Neural cell (in vitro differentiated cells): ENCODE measurements at regions not wholly inside any gene's neighbourhood (a gene's known extent, or its start where the extent isn't known, plus 50 kb on each side); places are given as distances from the start of the nearest gene placed in this dataset.

Source experiments
- H2AFZ ChIP-seq: fragments of 200-600, 300-800 bp; sonication (generic), shearing (Covaris generic); 2 replicates; pipeline ENCODE4 v1.6.0; 2014; ENCODE audit warnings: low read depth, mild to moderate bottlenecking, antibody characterized with exemption, low read length, moderate library complexity
- H3F3A ChIP-seq: fragments of 200-600 bp; shearing (Covaris generic); 2 replicates; pipeline ENCODE4 v1.6.1; 2016; ENCODE audit warnings: mild to moderate bottlenecking, moderate library complexity, mixed read lengths, antibody characterized with exemption, low read length; ENCODE audit not compliant: insufficient read depth, poor library complexity, severe bottlenecking
- H3K27ac ChIP-seq: fragments of 200-600, 300-800 bp; sonication (generic), shearing (Covaris generic); 2 replicates; pipeline ENCODE4 v1.5.1; 2014; ENCODE audit warnings: mild to moderate bottlenecking, low read length, moderate library complexity
- H3K27me3 ChIP-seq: fragments of 300-800, 200-600 bp; sonication (generic), shearing (Covaris generic); 2 replicates; pipeline ENCODE4 v1.6.0; 2014; ENCODE audit warnings: mild to moderate bottlenecking, low read depth, low read length, moderate library complexity; ENCODE audit not compliant: insufficient read depth
- H3K36me3 ChIP-seq: fragments of 300-800, 200-600 bp; sonication (generic), shearing (Covaris generic); 2 replicates; pipeline ENCODE4 v1.5.1; 2014; ENCODE audit warnings: mild to moderate bottlenecking, antibody characterized with exemption, low read length, moderate library complexity; ENCODE audit not compliant: insufficient read depth
- H3K4me2 ChIP-seq: fragments of 300-800, 200-600 bp; sonication (generic), shearing (Covaris generic); 2 replicates; pipeline ENCODE4 v1.6.0; 2014; ENCODE audit warnings: mild to moderate bottlenecking, low read length
- H3K4me3 ChIP-seq: fragments of 300-800, 200-600 bp; sonication (generic), shearing (Covaris generic); 2 replicates; pipeline ENCODE4 v1.5.1; 2014; ENCODE audit warnings: mild to moderate bottlenecking, low read length, moderate library complexity
- H3K79me2 ChIP-seq: fragments of 200-600 bp; shearing (Covaris generic); replicated peaks from 2 replicates; pipeline ENCODE4 v1.6.0; 2014; ENCODE audit warnings: mild to moderate bottlenecking, low read length, moderate library complexity; ENCODE audit not compliant: insufficient read depth
- H3K9ac ChIP-seq: fragments of 300-800, 200-600 bp; sonication (generic), shearing (Covaris generic); 2 replicates; pipeline ENCODE4 v1.6.1; 2016; ENCODE audit warnings: mild to moderate bottlenecking, low read length, mixed read lengths
- H3K9me2 ChIP-seq: fragments of 200-600 bp; shearing (Covaris generic); 2 replicates; pipeline ENCODE4 v1.6.1; 2016; ENCODE audit warnings: mild to moderate bottlenecking, low read length, mixed read lengths; ENCODE audit not compliant: insufficient read depth
- H3K9me3 ChIP-seq: fragments of 200-600, 300-800 bp; sonication (generic), shearing (Covaris generic); 2 replicates; pipeline ENCODE4 v1.6.1; 2016; ENCODE audit warnings: mild to moderate bottlenecking, mixed run types, low read length, moderate library complexity, mixed read lengths
- H4K20me1 ChIP-seq: fragments of 200-600 bp; shearing (Covaris generic); 2 replicates; pipeline ENCODE4 v1.6.1; 2016; ENCODE audit warnings: mild to moderate bottlenecking, mixed run types; ENCODE audit not compliant: insufficient read depth
- EP300 ChIP-seq: fragments of 450-650 bp; conservative IDR thresholded peaks from 2 replicates; pipeline ENCODE4 v1.6.1; 2014; ENCODE audit warnings: antibody characterized with exemption, mild to moderate bottlenecking, moderate library complexity; ENCODE audit not compliant: poor library complexity, severe bottlenecking
- EZH2 ChIP-seq: fragments of 200-600, 300-800 bp; shearing (Covaris generic), sonication (generic); IDR thresholded peaks from 2 replicates; pipeline ENCODE4 v1.6.1; 2014; ENCODE audit warnings: antibody characterized with exemption, low read length, borderline replicate concordance, mild to moderate bottlenecking; ENCODE audit not compliant: insufficient read depth, poor library complexity, severe bottlenecking
- MXI1 ChIP-seq: fragments of 450-650 bp; conservative IDR thresholded peaks from 2 replicates; pipeline ENCODE4 v1.6.1; 2014; ENCODE audit warnings: antibody characterized with exemption, mild to moderate bottlenecking; ENCODE audit not compliant: poor library complexity, severe bottlenecking
- POLR2AphosphoS5 ChIP-seq: IDR thresholded peaks from 2 replicates; pipeline ENCODE4 v1.6.1; 2012
- RAD21 ChIP-seq: fragments of 450-650 bp; conservative IDR thresholded peaks from 2 replicates; pipeline ENCODE4 v1.6.1; 2014; ENCODE audit warnings: antibody characterized with exemption, mild to moderate bottlenecking, moderate library complexity
- REST ChIP-seq: IDR thresholded peaks from 2 replicates; pipeline ENCODE4 v1.6.1; 2012; ENCODE audit warnings: borderline replicate concordance
- SMC3 ChIP-seq: fragments of 450-650 bp; conservative IDR thresholded peaks from 2 replicates; pipeline ENCODE4 v1.6.1; 2014; ENCODE audit warnings: antibody characterized with exemption, mild to moderate bottlenecking, moderate library complexity; ENCODE audit not compliant: poor library complexity
- TAF1 ChIP-seq: IDR thresholded peaks from 2 replicates; pipeline ENCODE4 v1.6.1; 2012; ENCODE audit warnings: low read depth
- TF ChIP-seq, protein P1 (sequence below): fragments of 450-650 bp; IDR thresholded peaks from 2 replicates; pipeline ENCODE4 v1.5.1; 2014; ENCODE audit warnings: antibody characterized with exemption, mild to moderate bottlenecking, moderate library complexity; ENCODE audit not compliant: poor library complexity, severe bottlenecking

DNA sequence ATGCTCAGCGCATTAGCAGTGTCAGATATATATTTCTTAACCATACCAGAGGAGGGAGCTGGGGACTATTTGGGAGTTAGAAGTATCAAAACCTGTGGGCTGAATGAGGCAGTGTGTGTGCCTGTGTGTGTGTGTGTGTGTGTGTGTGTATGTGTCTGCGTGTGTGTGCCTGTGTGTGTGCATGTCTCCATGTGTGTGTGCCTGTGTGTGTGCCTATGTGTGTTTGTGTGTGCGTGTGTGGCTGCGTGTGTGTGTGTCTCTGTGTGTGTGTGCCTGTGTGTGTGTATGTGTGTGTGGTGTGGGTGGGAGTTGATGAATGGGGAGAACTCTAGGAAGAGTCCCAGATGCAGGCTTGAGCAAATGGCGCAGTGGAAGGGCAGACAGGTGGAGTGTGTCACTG is 92.9 kb downstream of the PAX1 start:
- Histone ChIP-seq H3K9ac (no peak overlapping the region), H3K27me3 (no peaks in the 10 kb centered on the region), H3K9me2 (no peaks in the 10 kb centered on the region)

GRCh38 chr20:21796059-21796458 is 90.6 kb downstream of the PAX1 start:
- Histone ChIP-seq H3K27me3 (no peaks in the 10 kb centered on the region), H3K27ac (no peak overlapping the region), H3K79me2 (no peaks in the 10 kb centered on the region), H2AFZ (no peak overlapping the region), H3K9ac (no peak overlapping the region), H3K4me3 (no peak overlapping the region), H3F3A (no peaks in the 10 kb centered on the region), H4K20me1 (no peaks in the 10 kb centered on the region), H3K9me3 (no peaks in the 10 kb centered on the region), H3K36me3 (no peaks in the 10 kb centered on the region), H3K4me2 (no peak overlapping the region), H3K9me2 (no peaks in the 10 kb centered on the region)
- TF ChIP-seq REST: no peak
- TF ChIP-seq MXI1: no peak
- no peak for TF ChIP-seq RAD21
- TF ChIP-seq POLR2AphosphoS5: no peak
- no peak for TF ChIP-seq TAF1
- TF ChIP-seq EP300: no peak
- TF ChIP-seq, protein P1, sequence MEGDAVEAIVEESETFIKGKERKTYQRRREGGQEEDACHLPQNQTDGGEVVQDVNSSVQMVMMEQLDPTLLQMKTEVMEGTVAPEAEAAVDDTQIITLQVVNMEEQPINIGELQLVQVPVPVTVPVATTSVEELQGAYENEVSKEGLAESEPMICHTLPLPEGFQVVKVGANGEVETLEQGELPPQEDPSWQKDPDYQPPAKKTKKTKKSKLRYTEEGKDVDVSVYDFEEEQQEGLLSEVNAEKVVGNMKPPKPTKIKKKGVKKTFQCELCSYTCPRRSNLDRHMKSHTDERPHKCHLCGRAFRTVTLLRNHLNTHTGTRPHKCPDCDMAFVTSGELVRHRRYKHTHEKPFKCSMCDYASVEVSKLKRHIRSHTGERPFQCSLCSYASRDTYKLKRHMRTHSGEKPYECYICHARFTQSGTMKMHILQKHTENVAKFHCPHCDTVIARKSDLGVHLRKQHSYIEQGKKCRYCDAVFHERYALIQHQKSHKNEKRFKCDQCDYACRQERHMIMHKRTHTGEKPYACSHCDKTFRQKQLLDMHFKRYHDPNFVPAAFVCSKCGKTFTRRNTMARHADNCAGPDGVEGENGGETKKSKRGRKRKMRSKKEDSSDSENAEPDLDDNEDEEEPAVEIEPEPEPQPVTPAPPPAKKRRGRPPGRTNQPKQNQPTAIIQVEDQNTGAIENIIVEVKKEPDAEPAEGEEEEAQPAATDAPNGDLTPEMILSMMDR: no peak
- TF ChIP-seq EZH2: no peak
- no peak for TF ChIP-seq SMC3

More for the DNA sequence above, 92.9 kb downstream of the PAX1 start:
- no peak overlapping the region for H2AFZ ChIP-seq
- H3K4me2 ChIP-seq: no peak overlapping the region
- no peaks in the 10 kb centered on the region for H4K20me1 ChIP-seq
- H3F3A ChIP-seq: no peaks in the 10 kb centered on the region
- TF ChIP-seq REST (no peak), POLR2AphosphoS5 (no peak), RAD21 (no peak), SMC3 (no peak), MXI1 (no peak), EZH2 (no peak), EP300 (no peak), TAF1 (no peak)
- TF ChIP-seq, protein P1: no peak
- H3K36me3 ChIP-seq: no peaks in the 10 kb centered on the region
- H3K79me2 ChIP-seq: no peaks in the 10 kb centered on the region
- no peak overlapping the region for H3K4me3 ChIP-seq
- no peaks in the 10 kb centered on the region for H3K9me3 ChIP-seq
- no peak overlapping the region for H3K27ac ChIP-seq
